ENCODE measurements at regions not wholly inside any gene's neighbourhood (a gene's known extent, or its start where the extent isn't known, plus 50 kb on each side); places are given as distances from the start of the nearest gene placed in this dataset.

GRCh38 chr4:89586864-89587263 is 250.1 kb downstream of the SNCA start:
- no peak for TF ChIP-seq NFIC (IDR thresholded peaks at IDR 0.05)
- peak; percentile 52 for TF ChIP-seq RAD21 (IDR thresholded peaks at IDR 0.05; ENCODE audit: low read depth)

DNA sequence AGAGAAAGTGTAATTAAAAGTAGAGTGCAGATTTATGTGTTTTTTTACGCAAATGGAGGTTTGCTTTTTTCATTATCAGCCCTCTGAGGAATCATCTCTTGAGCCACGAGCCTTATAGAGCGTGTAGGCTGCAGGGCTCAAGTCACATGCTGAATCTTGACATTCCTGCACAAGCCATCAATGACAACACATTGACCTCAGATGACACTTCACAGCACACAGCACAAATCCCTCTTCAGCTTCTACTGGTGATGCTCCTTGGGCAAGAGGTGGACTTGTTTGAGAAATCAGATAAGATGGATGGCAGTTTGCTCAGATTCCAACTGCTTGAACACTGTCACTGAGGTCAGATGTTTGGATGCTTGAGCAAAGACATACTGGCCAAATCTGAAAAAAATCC is 250.6 kb downstream of the SNCA start:
- TF ChIP-seq MAX (IDR thresholded peaks at IDR 0.05), result no peak
- TF ChIP-seq EGR1 (IDR thresholded peaks at IDR 0.05), result no peak
- no peak for TF ChIP-seq TAF1 (IDR thresholded peaks at IDR 0.05; ENCODE audit: low read depth)
- no peak for TF ChIP-seq EP300 (IDR thresholded peaks at IDR 0.05; ENCODE audit: borderline replicate concordance)
- TF ChIP-seq TEAD4 (IDR thresholded peaks at IDR 0.05), result no peak
- no peak for TF ChIP-seq NFIC (IDR thresholded peaks at IDR 0.05)

GRCh38 chr4:89582756-89583505 is 254.0 kb downstream of the SNCA start:
- TF ChIP-seq NFIC (IDR thresholded peaks at IDR 0.05) (no peak), YY1 (IDR thresholded peaks at IDR 0.05; ENCODE audit: low read depth) (no peak), ZBTB7A (IDR thresholded peaks at IDR 0.05; ENCODE audit: low read depth) (no peak), EP300 (IDR thresholded peaks at IDR 0.05; ENCODE audit: borderline replicate concordance) (no peak), TEAD4 (IDR thresholded peaks at IDR 0.05) (no peak), TCF12 (IDR thresholded peaks at IDR 0.05; ENCODE audit: low read depth) (no peak), USF1 (IDR thresholded peaks at IDR 0.05) (no peak), FOXM1 (IDR thresholded peaks at IDR 0.05; ENCODE audit: borderline replicate concordance, low read depth) (no peak)

GRCh38 chr4:89579771-89580170 is 257.2 kb downstream of the SNCA start:
- TF ChIP-seq TEAD4 (IDR thresholded peaks at IDR 0.05), result no peak
- no peak for TF ChIP-seq ZBTB7A (IDR thresholded peaks at IDR 0.05; ENCODE audit: low read depth)
- no peak for TF ChIP-seq FOXM1 (IDR thresholded peaks at IDR 0.05; ENCODE audit: borderline replicate concordance, low read depth)
- no peak for TF ChIP-seq MAX (IDR thresholded peaks at IDR 0.05)
- no peak for TF ChIP-seq EP300 (IDR thresholded peaks at IDR 0.05; ENCODE audit: borderline replicate concordance)
- TF ChIP-seq TCF12 (IDR thresholded peaks at IDR 0.05; ENCODE audit: low read depth), result no peak
- TF ChIP-seq TAF1 (IDR thresholded peaks at IDR 0.05; ENCODE audit: low read depth), result no peak
- TF ChIP-seq CREB1 (IDR thresholded peaks at IDR 0.05; ENCODE audit: low read depth), result no peak
- no peak for TF ChIP-seq EGR1 (IDR thresholded peaks at IDR 0.05)
- no peak for TF ChIP-seq NFIC (IDR thresholded peaks at IDR 0.05)
- TF ChIP-seq REST (IDR thresholded peaks at IDR 0.05; ENCODE audit: low read depth), result no peak
- no peak for TF ChIP-seq YY1 (IDR thresholded peaks at IDR 0.05; ENCODE audit: low read depth)
- no peak for TF ChIP-seq USF1 (IDR thresholded peaks at IDR 0.05)
- TF ChIP-seq RAD21 (IDR thresholded peaks at IDR 0.05; ENCODE audit: low read depth), result no peak
- no peak for TF ChIP-seq CEBPB (IDR thresholded peaks at IDR 0.05)

DNA sequence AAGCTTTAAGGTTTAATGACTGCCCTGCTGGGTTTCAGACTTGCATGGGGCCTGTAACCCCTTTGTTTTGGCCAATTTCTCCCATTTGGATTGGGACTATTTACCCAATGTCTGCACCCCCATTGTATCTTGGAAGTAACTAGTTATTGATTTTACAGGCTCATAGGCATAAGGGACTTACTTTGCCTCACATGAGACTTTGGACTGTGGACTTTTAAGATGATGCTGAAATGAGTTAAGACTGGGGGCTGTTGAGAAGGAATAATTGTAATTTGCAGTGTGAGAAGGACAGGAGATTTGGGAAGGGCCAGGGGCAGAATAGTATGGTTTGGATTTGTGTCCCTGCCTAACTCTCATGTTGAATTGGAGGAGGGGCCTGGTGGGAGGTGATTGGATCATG is 260.7 kb downstream of the SNCA start:
- TF ChIP-seq CREB1 (IDR thresholded peaks at IDR 0.05; ENCODE audit: low read depth) (no peak), CEBPB (IDR thresholded peaks at IDR 0.05) (no peak), EGR1 (IDR thresholded peaks at IDR 0.05) (no peak)

DNA sequence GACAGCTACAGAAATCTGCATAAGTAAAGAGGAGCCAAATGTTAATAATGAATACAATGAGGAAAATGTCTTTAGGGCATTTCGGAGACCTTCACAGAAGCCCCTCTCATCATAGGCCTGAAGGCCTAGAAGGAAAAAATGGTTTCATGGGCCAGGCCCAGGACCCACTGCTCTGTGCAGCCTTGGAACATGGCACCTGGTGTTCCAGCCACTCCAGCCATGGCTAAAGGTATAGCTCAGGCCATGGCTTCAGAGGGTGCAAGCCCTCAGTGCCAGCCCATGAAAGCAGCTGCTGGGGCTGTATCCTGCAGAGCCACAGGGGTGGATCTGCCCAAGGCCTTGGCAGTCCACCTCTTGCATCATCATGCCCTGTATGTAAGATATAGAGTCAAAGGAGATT is 261.1 kb downstream of the SNCA start:
- TF ChIP-seq CREB1 (IDR thresholded peaks at IDR 0.05; ENCODE audit: low read depth) (no peak), RAD21 (IDR thresholded peaks at IDR 0.05; ENCODE audit: low read depth) (no peak), ZBTB7A (IDR thresholded peaks at IDR 0.05; ENCODE audit: low read depth) (no peak), YY1 (IDR thresholded peaks at IDR 0.05; ENCODE audit: low read depth) (no peak), NFIC (IDR thresholded peaks at IDR 0.05) (no peak), MAX (IDR thresholded peaks at IDR 0.05) (no peak), REST (IDR thresholded peaks at IDR 0.05; ENCODE audit: low read depth) (no peak)
